GM21619 (cell line): ENCODE measurements at regions not wholly inside any gene's neighbourhood (a gene's known extent, or its start where the extent isn't known, plus 50 kb on each side); places are given as distances from the start of the nearest gene placed in this dataset.
"Not testable (repeated sequence)": the region's sequence is repeated elsewhere in the genome, so short reads cannot be mapped to it uniquely, and the experiment has no call there.

Source experiments
- ATAC-seq: cut with Tn5 transposase; IDR thresholded peaks from one replicate; pipeline ENCODE4 v1.9.1; 2021; ENCODE audit not compliant: unreplicated experiment

- no peak for ATAC-seq
Observed at GRCh38 chr2:195118276-195118675, 538.8 kb upstream of the SLC39A10 start.

- no peak for ATAC-seq
Observed at GRCh38 chr2:195117011-195117410, 540.0 kb upstream of the SLC39A10 start.

GRCh38 chr2:195115738-195116137 lies 541.3 kb upstream of the SLC39A10 start:
- no peak for ATAC-seq

GRCh38 chr2:195108182-195108581 lies 548.8 kb upstream of the SLC39A10 start:
- no peak for ATAC-seq

- ATAC-seq: no peak
Observed at GRCh38 chr2:195106681-195107380, 550.2 kb upstream of the SLC39A10 start.

GRCh38 chr2:195105581-195105980 lies 551.4 kb upstream of the SLC39A10 start:
- no peak for ATAC-seq

- no peak for ATAC-seq
Observed at GRCh38 chr2:195094330-195094729, 562.7 kb upstream of the SLC39A10 start.

GRCh38 chr2:195092341-195092740 lies 564.7 kb upstream of the SLC39A10 start:
- ATAC-seq: no peak

- not testable (repeated sequence) for ATAC-seq
Observed at GRCh38 chr2:195072806-195073205, 584.2 kb upstream of the SLC39A10 start.

GRCh38 chr2:195057001-195057400 lies 600.0 kb upstream of the SLC39A10 start:
- ATAC-seq: no peak

- no peak for ATAC-seq
Observed at GRCh38 chr2:195055996-195056395, 601.0 kb upstream of the SLC39A10 start.

GRCh38 chr2:195051401-195051800 lies 605.6 kb upstream of the SLC39A10 start:
- ATAC-seq: no peak

- ATAC-seq: peak; percentile 89
Observed at GRCh38 chr2:195049372-195050031, 607.5 kb upstream of the SLC39A10 start.

GRCh38 chr2:195047955-195048354 lies 609.1 kb upstream of the SLC39A10 start:
- ATAC-seq: no peak

GRCh38 chr2:195044801-195045200 lies 612.2 kb upstream of the SLC39A10 start:
- no peak for ATAC-seq

GRCh38 chr2:195038153-195038552 lies 618.9 kb upstream of the SLC39A10 start:
- ATAC-seq: no peak

- no peak for ATAC-seq
Observed at GRCh38 chr2:195037045-195037444, 620.0 kb upstream of the SLC39A10 start.

- no peak for ATAC-seq
Observed at GRCh38 chr2:195031411-195031810, 625.6 kb upstream of the SLC39A10 start.

GRCh38 chr2:195029804-195030654 lies 627.0 kb upstream of the SLC39A10 start:
- ATAC-seq: no peak

GRCh38 chr2:195027947-195028346 lies 629.1 kb upstream of the SLC39A10 start:
- no peak for ATAC-seq

- ATAC-seq: no peak
Observed at GRCh38 chr2:195026261-195026660, 630.8 kb upstream of the SLC39A10 start.

- peak; percentile 4 for ATAC-seq
Observed at GRCh38 chr2:195022508-195022830, 634.6 kb upstream of the SLC39A10 start.
